Activated CD4-positive, alpha-beta T cell treated with anti-CD3 and anti-CD28 coated beads for 36 hours (primary cell): ENCODE measurements at regions not wholly inside any gene's neighbourhood (a gene's known extent, or its start where the extent isn't known, plus 50 kb on each side); places are given as distances from the start of the nearest gene placed in this dataset.

Experiments
- ATAC-seq: fragments of 200-7000 bp; cut with Tn5 transposase; one replicate; pipeline ENCODE4 v1.10.0; 2021; ENCODE audit warnings: mild to moderate bottlenecking, moderate library complexity
- CTCF ChIA-PET: fragments of 350-600 bp; sonication (Branson Sonifier 250); formaldehyde crosslinking; loops from one replicate; lab custom pipeline; 2021; ENCODE audit warnings: antibody characterized with exemption; lab: Charles Lee
- POLR2A ChIA-PET: fragments of 350-600 bp; sonication (Branson Sonifier 250); formaldehyde crosslinking; loops from one replicate; lab custom pipeline; 2021; ENCODE audit warnings: antibody characterized with exemption, inconsistent platforms; lab: Charles Lee
- DNase-seq: peaks from one replicate; pipeline ENCODE4 v3.0.0-alpha.2; 2020
- H3K27ac Mint-ChIP-seq: one replicate; pipeline ENCODE4 v1.8.0; 2021; ENCODE audit warnings: mixed read lengths
- H3K27me3 Mint-ChIP-seq: one replicate; pipeline ENCODE4 v1.8.0; 2021; ENCODE audit warnings: mixed read lengths
- H3K36me3 Mint-ChIP-seq: one replicate; pipeline ENCODE4 v1.8.0; 2021; ENCODE audit warnings: low read depth, mixed read lengths
- H3K4me1 Mint-ChIP-seq: one replicate; pipeline ENCODE4 v1.8.0; 2021; ENCODE audit warnings: mixed read lengths
- H3K4me3 Mint-ChIP-seq: one replicate; pipeline ENCODE4 v1.8.0; 2021; ENCODE audit warnings: mild to moderate bottlenecking, moderate library complexity, mixed read lengths
- H3K9me3 Mint-ChIP-seq: one replicate; pipeline ENCODE4 v1.8.0; 2021; ENCODE audit warnings: low read depth, mixed read lengths
- intact Hi-C, 2 experiments: fragments of 100-400 bp; cut with DNase I in 1 of 2; cut with micrococcal nuclease in 1 of 2; formaldehyde crosslinking; loops; one replicate each; pipeline versions ENCODE4 v1.14.2 to v1.15.1; 2022 to 2024; cut with DNase I, micrococcal nuclease

- no peaks in the 10 kb centered on the region for H3K4me1 Mint-ChIP-seq
- intact Hi-C loops, result no loop called here
- DNase-seq (no peak), ATAC-seq (no peak)
- no peak overlapping the region for H3K4me3 Mint-ChIP-seq
- no peaks in the 10 kb centered on the region for H3K36me3 Mint-ChIP-seq
- H3K9me3 Mint-ChIP-seq, result no peaks in the 10 kb centered on the region
- ChIA-PET POLR2A (no interaction called here), CTCF (no interaction called here)
- H3K27ac Mint-ChIP-seq, result no peak overlapping the region
- H3K27me3 Mint-ChIP-seq, result peaks cover 6% of the 10 kb centered on the region
Measured at GRCh38 chr16:55154262-55154661, 169.7 kb upstream of the IRX6 start.

- H3K9me3 Mint-ChIP-seq, result no peaks in the 10 kb centered on the region
- peaks cover 4% of the 10 kb centered on the region for H3K27me3 Mint-ChIP-seq
- no peaks in the 10 kb centered on the region for H3K36me3 Mint-ChIP-seq
- intact Hi-C loops, result no loop called here
- POLR2A ChIA-PET, result no interaction called here
- no peak overlapping the region for H3K27ac Mint-ChIP-seq
- H3K4me3 Mint-ChIP-seq, result no peak overlapping the region
- CTCF ChIA-PET, result no interaction called here
- H3K4me1 Mint-ChIP-seq, result no peaks in the 10 kb centered on the region
- no peak for ATAC-seq
- no peak for DNase-seq
Measured at GRCh38 chr16:55154956-55155355, 169.0 kb upstream of the IRX6 start.

GRCh38 chr16:55155815-55156214 is 168.2 kb upstream of the IRX6 start:
- POLR2A ChIA-PET, result no interaction called here
- intact Hi-C loops, result no loop called here
- H3K27me3 Mint-ChIP-seq, result peaks cover 5% of the 10 kb centered on the region
- H3K36me3 Mint-ChIP-seq, result no peaks in the 10 kb centered on the region
- H3K4me1 Mint-ChIP-seq, result no peaks in the 10 kb centered on the region
- ATAC-seq, result no peak
- CTCF ChIA-PET, result no interaction called here
- no peak for DNase-seq
- no peak overlapping the region for H3K4me3 Mint-ChIP-seq
- H3K27ac Mint-ChIP-seq, result no peak overlapping the region
- H3K9me3 Mint-ChIP-seq, result no peaks in the 10 kb centered on the region

- H3K9me3 Mint-ChIP-seq, result no peaks in the 10 kb centered on the region
- no peak for ATAC-seq
- no peaks in the 10 kb centered on the region for H3K4me1 Mint-ChIP-seq
- POLR2A ChIA-PET, result no interaction called here
- no peak overlapping the region for H3K4me3 Mint-ChIP-seq
- DNase-seq, result no peak
- H3K36me3 Mint-ChIP-seq, result no peaks in the 10 kb centered on the region
- H3K27me3 Mint-ChIP-seq, result no peaks in the 10 kb centered on the region
- H3K27ac Mint-ChIP-seq, result no peak overlapping the region
- intact Hi-C loops, result no loop called here
- CTCF ChIA-PET, result no interaction called here
Measured at GRCh38 chr16:55169780-55170179, 154.2 kb upstream of the IRX6 start.

- no peak for DNase-seq
- Mint-ChIP-seq H3K27me3 (no peaks in the 10 kb centered on the region), H3K4me3 (no peak overlapping the region), H3K27ac (no peak overlapping the region), H3K4me1 (no peaks in the 10 kb centered on the region), H3K36me3 (no peaks in the 10 kb centered on the region), H3K9me3 (no peaks in the 10 kb centered on the region)
- POLR2A ChIA-PET, result no interaction called here
- intact Hi-C loops, result no loop called here
- CTCF ChIA-PET, result no interaction called here
- ATAC-seq, result no peak
Measured at GRCh38 chr16:55171241-55171640, 152.8 kb upstream of the IRX6 start.

- Mint-ChIP-seq H3K9me3 (no peaks in the 10 kb centered on the region), H3K36me3 (no peaks in the 10 kb centered on the region), H3K27me3 (no peaks in the 10 kb centered on the region), H3K4me3 (no peak overlapping the region), H3K4me1 (no peaks in the 10 kb centered on the region), H3K27ac (no peak overlapping the region)
- intact Hi-C loops, result no loop called here
- CTCF ChIA-PET, result no interaction called here
- no peak for DNase-seq
- ATAC-seq, result no peak
- POLR2A ChIA-PET, result no interaction called here
Measured at GRCh38 chr16:55175389-55175788, 148.6 kb upstream of the IRX6 start.

GRCh38 chr16:55176901-55177300 is 147.1 kb upstream of the IRX6 start:
- Mint-ChIP-seq H3K9me3 (no peaks in the 10 kb centered on the region), H3K27ac (no peak overlapping the region), H3K4me3 (no peak overlapping the region), H3K4me1 (no peaks in the 10 kb centered on the region), H3K27me3 (no peaks in the 10 kb centered on the region), H3K36me3 (no peaks in the 10 kb centered on the region)
- no peak for ATAC-seq
- CTCF ChIA-PET, result no interaction called here
- intact Hi-C loops, result no loop called here
- no peak for DNase-seq
- POLR2A ChIA-PET, result no interaction called here

GRCh38 chr16:55179411-55179810 is 144.6 kb upstream of the IRX6 start:
- ATAC-seq (no peak), DNase-seq (no peak)
- no peaks in the 10 kb centered on the region for H3K4me1 Mint-ChIP-seq
- POLR2A ChIA-PET, result no interaction called here
- no peak overlapping the region for H3K4me3 Mint-ChIP-seq
- H3K9me3 Mint-ChIP-seq, result no peaks in the 10 kb centered on the region
- no peak overlapping the region for H3K27ac Mint-ChIP-seq
- H3K27me3 Mint-ChIP-seq, result peaks cover 3% of the 10 kb centered on the region
- intact Hi-C loops, result no loop called here
- CTCF ChIA-PET, result no interaction called here
- H3K36me3 Mint-ChIP-seq, result no peaks in the 10 kb centered on the region

GRCh38 chr16:55179852-55180585 is 144.0 kb upstream of the IRX6 start:
- H3K4me1 Mint-ChIP-seq, result no peaks in the 10 kb centered on the region
- DNase-seq, result no peak
- POLR2A ChIA-PET, result no interaction called here
- no peak overlapping the region for H3K4me3 Mint-ChIP-seq
- ATAC-seq, result no peak
- H3K27ac Mint-ChIP-seq, result no peak overlapping the region
- intact Hi-C loops, result no loop called here
- H3K27me3 Mint-ChIP-seq, result peaks cover 3% of the 10 kb centered on the region
- H3K9me3 Mint-ChIP-seq, result no peaks in the 10 kb centered on the region
- no peaks in the 10 kb centered on the region for H3K36me3 Mint-ChIP-seq
- CTCF ChIA-PET, result no interaction called here

- H3K27me3 Mint-ChIP-seq, result peaks cover 5% of the 10 kb centered on the region
- H3K9me3 Mint-ChIP-seq, result no peaks in the 10 kb centered on the region
- ChIA-PET POLR2A (no interaction called here), CTCF (no interaction called here)
- no peak for DNase-seq
- intact Hi-C loops, result no loop called here
- H3K4me1 Mint-ChIP-seq, result no peaks in the 10 kb centered on the region
- no peak overlapping the region for H3K27ac Mint-ChIP-seq
- no peak for ATAC-seq
- no peak overlapping the region for H3K4me3 Mint-ChIP-seq
- no peaks in the 10 kb centered on the region for H3K36me3 Mint-ChIP-seq
Measured at GRCh38 chr16:55184052-55184451, 140.0 kb upstream of the IRX6 start.

- no peak overlapping the region for H3K27ac Mint-ChIP-seq
- ATAC-seq, result no peak
- intact Hi-C loops, result no loop called here
- H3K9me3 Mint-ChIP-seq, result no peaks in the 10 kb centered on the region
- H3K4me1 Mint-ChIP-seq, result no peaks in the 10 kb centered on the region
- H3K4me3 Mint-ChIP-seq, result no peak overlapping the region
- DNase-seq, result no peak
- ChIA-PET CTCF (no interaction called here), POLR2A (no interaction called here)
- H3K36me3 Mint-ChIP-seq, result no peaks in the 10 kb centered on the region
- peaks cover 8% of the 10 kb centered on the region for H3K27me3 Mint-ChIP-seq
Measured at GRCh38 chr16:55184619-55185018, 139.4 kb upstream of the IRX6 start.

- ATAC-seq (no peak), DNase-seq (no peak)
- ChIA-PET POLR2A (no interaction called here), CTCF (no interaction called here)
- Mint-ChIP-seq H3K27me3 (peaks cover 12% of the 10 kb centered on the region), H3K4me1 (no peaks in the 10 kb centered on the region), H3K9me3 (no peaks in the 10 kb centered on the region), H3K27ac (no peak overlapping the region), H3K4me3 (no peak overlapping the region), H3K36me3 (no peaks in the 10 kb centered on the region)
- intact Hi-C loops, result no loop called here
Measured at GRCh38 chr16:55189224-55189623, 134.8 kb upstream of the IRX6 start.
